GM10266 (cell line): ENCODE measurements at regions not wholly inside any gene's neighbourhood (a gene's known extent, or its start where the extent isn't known, plus 50 kb on each side); places are given as distances from the start of the nearest gene placed in this dataset.
"Not testable (repeated sequence)": the region's sequence is repeated elsewhere in the genome, so short reads cannot be mapped to it uniquely, and the experiment has no call there.

Source experiments
- DNase-seq: peaks from one replicate; pipeline ENCODE4 v3.0.0; 2012; ENCODE audit errors: extremely low spot score
- CTCF ChIP-seq: IDR thresholded peaks from 2 replicates; pipeline ENCODE4 v1.5.1; 2012; ENCODE audit warnings: mild to moderate bottlenecking, low read depth; ENCODE audit not compliant: control insufficient read depth, insufficient read depth; ENCODE audit errors: missing control alignments

DNA sequence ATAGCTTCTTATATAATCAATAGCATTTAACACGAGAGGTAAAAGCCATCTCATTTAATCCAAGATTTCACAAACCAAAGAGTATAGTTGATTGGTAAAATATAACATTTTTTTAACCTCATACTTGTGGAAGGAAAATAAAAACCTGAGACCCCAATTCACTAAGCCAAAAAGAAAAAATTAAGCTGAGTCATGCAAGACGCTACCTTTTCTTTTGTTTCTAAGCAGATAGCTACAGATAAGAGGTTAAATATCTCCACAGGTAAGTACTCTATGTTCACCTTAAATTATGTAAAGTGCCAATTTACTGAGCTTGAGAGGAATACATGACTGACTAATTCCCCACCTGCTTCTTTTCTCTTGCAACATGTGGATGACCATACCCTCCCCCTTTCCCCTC is 656.4 kb downstream of the MECOM start:
- DNase-seq: no peak
- TF ChIP-seq CTCF: no peak

DNA sequence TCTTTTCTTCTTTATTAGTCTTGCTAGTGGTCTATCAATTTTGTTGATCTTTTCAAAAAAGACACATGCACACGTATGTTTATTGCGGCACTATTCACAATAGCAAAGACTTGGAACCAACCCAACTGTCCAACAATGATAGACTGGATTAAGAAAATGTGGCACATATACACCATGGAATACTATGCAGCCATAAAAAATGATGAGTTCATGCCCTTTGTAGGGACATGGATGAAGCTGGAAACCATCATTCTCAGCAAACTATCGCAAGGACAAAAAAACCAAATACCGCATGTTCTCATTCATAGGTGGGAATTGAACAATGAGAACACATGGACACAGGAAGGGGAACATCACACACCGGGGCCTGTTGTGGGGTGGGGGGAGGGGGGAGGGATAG is 657.1 kb downstream of the MECOM start:
- not testable (repeated sequence) for DNase-seq

DNA sequence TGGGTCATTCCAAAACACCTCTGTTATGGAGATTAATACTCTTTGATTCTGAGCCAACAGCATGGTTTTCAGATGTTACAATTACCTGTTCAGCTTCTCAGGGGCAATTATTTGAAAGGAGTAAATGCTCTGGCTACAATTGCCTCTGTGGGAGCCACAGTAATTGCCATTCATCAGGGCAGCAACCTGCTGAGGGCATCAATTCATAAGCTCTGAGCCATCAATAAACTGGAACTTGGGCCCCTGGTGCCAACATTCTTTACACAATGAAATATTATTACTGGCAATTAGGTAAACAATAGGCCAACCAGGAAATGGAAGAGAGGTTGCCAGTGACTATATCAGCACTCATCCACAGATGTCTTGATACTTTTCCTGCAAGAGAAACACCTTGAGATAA is 660.8 kb downstream of the MECOM start:
- DNase-seq: no peak
- no peak for TF ChIP-seq CTCF

- TF ChIP-seq CTCF: no peak
- no peak for DNase-seq
Observed at GRCh38 chr3:168998792-168999191, 664.7 kb downstream of the MECOM start.

DNA sequence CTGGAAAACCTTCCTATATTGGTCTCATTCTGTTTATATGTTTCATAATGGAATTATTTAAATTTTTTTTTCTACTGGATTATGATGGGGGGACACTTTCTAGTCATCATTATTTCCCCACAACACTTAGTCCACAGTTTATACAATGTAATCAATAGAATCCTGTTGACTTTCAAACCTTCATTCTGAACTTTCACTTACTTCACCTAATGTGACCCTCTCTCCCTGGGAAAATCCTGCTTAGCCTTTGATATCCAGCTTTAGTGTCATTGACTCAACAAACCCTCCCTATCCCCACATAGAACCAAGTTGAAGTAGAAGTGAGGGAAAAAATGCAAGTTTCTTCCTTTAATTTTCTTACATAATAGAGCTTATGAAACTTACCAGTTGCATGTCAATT is 666.0 kb downstream of the MECOM start:
- TF ChIP-seq CTCF: no peak
- no peak for DNase-seq

- DNase-seq: no peak
- no peak for TF ChIP-seq CTCF
Observed at GRCh38 chr3:168996622-168997021, 666.9 kb downstream of the MECOM start.

DNA sequence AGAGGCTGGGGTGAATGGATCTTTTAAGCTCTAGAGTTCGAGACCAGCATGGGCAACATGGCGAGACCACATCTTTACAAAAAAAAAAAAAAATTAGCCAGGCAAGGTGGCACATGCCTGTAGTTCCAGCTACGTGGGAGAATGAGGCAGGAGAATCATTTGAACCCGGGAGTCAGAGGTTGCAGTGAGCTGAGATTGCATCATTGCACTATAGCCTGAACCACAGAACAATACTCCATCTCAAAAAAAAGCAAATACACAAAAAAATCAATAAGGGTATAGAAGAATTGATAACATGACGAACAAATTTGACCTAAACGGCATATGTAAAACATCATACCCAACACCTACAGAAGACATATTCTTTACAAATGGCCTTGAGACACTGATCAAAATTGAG is 668.4 kb downstream of the MECOM start:
- no peak for TF ChIP-seq CTCF
- no peak for DNase-seq

GRCh38 chr3:168991803-168992202 is 671.7 kb downstream of the MECOM start:
- no peak for DNase-seq
- TF ChIP-seq CTCF: no peak
